Hematopoietic multipotent progenitor cell treated with erythropoietin and hydrocortisone succinate and interleukin-3 and kit ligand, for 15 days (in vitro differentiated cells): ENCODE measurements at regions not wholly inside any gene's neighbourhood (a gene's known extent, or its start where the extent isn't known, plus 50 kb on each side); places are given as distances from the start of the nearest gene placed in this dataset.
"Not testable (repeated sequence)": the region's sequence is repeated elsewhere in the genome, so short reads cannot be mapped to it uniquely, and the experiment has no call there.

Experiments
- DNase-seq: peaks from one replicate; pipeline ENCODE4 v3.0.0-alpha.2; 2015; ENCODE audit warnings: low spot score

- no peak for DNase-seq
These were observed 569.8 kb upstream of the ADAMTS16 start for GRCh38 chr5:4570047-4570995.

GRCh38 chr5:4571248-4571948 lies 568.7 kb upstream of the ADAMTS16 start:
- no peak for DNase-seq

DNA sequence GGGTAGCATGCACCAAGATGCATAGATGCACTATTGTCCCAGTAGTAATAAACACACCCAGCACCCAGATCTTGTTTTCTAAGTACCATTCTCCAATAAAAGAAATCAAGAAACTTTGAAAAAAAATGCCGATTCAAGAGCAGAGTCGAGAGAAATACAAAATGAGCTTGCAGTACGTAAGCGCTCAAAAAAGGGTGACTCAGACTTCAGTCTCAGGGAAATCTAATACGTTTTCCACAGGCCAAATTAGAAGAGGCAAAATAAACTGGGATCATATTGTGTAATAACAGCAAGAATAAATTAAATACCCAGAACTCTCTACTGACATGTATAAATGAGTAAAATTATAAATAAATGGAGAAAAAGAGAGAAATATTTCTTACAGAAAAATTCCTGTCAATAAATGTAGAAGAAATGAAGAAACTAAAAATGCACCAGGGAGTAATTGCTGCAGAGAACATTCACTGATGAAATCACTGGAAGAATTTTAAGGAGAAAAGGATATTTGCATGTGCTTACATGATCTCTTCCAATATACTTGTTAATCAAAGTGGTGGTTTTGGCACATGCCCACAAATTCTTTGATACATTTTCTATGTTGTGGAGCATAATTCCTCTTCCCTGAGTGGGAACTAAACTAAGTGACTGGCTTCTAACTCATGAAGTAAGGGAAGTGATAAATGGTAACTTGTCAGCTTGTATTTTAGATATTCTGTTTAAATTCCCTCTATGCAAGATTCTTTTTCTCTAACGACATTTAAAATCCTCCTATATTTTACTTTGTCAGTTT lies 567.6 kb upstream of the ADAMTS16 start:
- no peak for DNase-seq

DNA sequence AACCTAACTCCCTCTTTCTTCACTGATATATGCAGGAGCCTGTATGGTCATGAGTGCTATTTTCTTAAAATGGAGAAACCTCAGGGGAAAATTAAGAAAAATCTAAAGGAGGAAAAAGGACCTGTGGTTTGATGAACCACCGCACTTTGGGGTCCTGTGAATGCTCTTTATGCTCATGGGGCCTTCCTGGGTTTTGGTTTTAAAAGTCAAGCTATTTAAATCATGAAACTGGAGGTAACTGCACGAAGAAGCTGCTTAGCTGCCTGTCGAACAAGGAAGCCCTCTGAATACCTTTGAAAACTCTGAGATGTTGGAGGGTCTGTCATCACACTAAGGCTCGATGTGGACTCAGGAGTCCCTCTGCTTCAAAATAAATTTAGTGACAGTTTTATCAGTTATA lies 564.5 kb upstream of the ADAMTS16 start:
- no peak for DNase-seq

DNA sequence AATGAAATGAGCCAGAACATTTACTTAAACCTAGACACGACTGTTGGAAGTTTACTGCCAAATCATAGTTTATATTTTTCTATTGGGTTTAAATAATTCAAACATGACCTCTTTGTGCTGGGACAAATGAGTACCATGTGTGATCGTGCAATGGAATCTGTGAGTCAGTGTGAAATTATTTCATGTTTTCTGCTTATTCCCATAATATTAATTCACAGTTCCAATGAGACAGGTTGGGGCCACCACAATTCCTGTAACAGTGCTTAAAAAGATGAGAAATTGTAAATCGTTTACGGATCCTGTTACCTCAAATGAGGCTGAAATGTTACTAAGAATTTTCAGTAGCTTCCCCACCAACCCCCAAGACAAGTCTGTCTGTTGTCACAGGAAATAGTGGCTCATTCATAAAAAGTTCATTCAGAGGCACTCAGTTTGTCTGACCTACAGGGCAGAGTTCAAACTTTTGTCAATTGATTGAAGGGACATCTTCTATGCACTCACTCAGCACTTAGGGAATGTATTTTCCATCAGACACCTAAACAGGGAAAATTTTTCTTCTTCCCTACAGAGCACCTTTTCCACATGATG lies 563.9 kb upstream of the ADAMTS16 start:
- no peak for DNase-seq

DNA sequence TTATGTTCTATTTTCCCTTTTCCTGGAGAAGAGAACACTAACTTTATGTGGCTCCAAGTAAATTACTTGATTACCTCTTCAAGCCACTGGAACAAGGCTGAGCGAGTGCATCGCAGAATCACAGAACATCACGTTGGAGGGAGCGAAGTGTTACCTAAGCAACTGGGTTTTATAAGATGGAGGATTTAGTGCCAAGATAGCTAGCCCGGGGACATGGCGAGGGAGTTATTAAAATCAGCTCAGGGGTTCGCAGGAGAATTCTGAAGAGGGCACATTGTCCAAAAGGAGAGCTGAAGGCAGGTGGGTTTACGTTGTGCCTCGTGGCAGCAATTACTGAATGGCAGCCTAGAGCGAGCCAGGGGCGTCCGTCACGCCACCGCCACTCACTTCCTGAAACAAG lies 563.2 kb upstream of the ADAMTS16 start:
- no peak for DNase-seq

- DNase-seq: no peak
These were observed 560.5 kb upstream of the ADAMTS16 start for GRCh38 chr5:4579679-4580078.

DNA sequence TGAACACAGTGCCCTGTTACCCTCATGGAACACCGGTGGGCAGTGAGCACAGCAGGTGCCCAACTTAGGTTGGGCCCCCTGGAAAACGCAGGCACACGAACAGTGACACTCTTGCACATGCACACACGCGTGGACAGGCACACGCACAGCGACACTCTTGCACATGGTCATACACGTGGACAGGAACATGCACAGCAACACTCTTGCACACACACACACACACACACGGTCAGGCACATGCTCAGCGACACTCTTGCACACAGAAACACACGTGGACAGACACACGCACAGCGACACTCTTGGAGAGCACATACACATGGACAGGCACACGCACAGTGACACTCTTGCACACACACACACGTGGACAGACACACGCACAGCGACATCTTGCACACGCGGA lies 559.4 kb upstream of the ADAMTS16 start:
- no peak for DNase-seq

GRCh38 chr5:4581289-4581688 lies 558.8 kb upstream of the ADAMTS16 start:
- DNase-seq: no peak

DNA sequence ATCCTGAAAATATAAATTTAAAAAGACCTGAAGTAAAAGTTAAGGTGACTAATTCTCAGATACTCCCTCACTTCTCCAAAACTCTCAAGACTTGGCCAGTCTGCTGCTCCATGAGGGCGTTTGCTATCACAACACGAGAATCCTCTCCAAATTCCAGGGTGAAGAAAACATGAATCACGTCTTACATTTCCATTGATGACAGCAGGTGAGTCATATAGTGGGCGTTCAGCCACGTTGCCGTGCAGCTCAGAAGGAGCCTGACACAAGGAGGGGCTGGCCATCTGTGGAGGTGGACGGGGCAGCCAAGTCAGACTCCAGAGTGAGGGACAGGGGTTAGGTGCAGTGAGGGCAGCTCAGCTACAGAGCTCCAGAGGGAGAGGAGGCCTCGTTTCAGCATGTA lies 555.1 kb upstream of the ADAMTS16 start:
- no peak for DNase-seq

- DNase-seq: no peak
These were observed 526.7 kb upstream of the ADAMTS16 start for GRCh38 chr5:4613440-4613839.

- no peak for DNase-seq
These were observed 526.0 kb upstream of the ADAMTS16 start for GRCh38 chr5:4614088-4614487.

GRCh38 chr5:4615369-4615768 lies 524.8 kb upstream of the ADAMTS16 start:
- not testable (repeated sequence) for DNase-seq

DNA sequence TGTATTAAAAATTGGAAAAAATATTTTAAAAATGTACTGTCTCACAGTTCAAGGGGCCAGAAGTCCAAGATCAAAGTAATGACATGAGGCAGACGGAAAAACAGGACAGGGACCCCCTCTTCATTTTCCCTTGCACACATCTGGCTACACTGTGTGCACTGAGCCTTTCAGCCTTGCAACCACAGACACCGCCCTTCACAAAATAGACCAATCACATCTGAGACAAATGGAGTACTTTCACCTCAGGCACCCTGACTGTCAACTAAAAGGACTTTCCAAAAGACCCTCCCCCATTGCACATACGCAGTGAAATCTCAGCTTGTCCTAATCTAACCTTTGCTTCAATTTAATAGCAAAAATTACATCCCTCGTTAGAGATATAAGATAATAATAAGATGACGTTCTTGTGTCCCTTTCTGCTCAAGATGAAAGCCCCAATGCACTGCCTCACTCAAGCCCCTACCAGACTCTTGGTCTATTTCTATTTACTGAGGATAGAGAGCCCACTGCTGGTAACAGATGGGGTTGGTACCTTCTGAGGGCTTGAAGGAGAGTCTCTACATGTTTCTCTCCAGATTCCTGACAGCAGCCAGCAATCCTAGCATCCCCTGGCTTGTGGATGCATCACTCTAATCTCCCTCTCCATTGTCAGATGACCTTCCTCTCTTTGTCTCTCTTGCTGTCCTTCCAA lies 514.8 kb upstream of the ADAMTS16 start:
- no peak for DNase-seq

DNA sequence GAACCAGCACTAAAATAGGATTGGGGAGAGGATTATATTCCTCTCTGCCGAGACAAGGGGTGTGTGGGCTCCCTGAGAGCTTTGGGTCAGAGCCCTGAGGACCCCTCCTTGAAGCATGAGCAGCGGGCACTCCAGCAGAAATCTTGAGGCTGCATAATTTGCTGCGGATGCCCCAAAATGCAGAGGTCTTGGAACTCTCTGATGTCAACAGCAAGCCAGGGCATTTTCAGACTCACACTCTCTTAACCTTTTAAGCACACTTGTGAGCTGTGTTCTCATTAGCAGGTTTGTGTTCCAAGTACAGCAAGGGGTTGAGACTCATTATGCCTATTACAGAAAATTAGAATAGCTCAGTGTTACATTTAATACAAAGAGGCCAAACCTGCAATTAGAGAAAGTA lies 513.0 kb upstream of the ADAMTS16 start:
- DNase-seq: no peak

- no peak for DNase-seq
These were observed 512.2 kb upstream of the ADAMTS16 start for GRCh38 chr5:4627929-4628328.

DNA sequence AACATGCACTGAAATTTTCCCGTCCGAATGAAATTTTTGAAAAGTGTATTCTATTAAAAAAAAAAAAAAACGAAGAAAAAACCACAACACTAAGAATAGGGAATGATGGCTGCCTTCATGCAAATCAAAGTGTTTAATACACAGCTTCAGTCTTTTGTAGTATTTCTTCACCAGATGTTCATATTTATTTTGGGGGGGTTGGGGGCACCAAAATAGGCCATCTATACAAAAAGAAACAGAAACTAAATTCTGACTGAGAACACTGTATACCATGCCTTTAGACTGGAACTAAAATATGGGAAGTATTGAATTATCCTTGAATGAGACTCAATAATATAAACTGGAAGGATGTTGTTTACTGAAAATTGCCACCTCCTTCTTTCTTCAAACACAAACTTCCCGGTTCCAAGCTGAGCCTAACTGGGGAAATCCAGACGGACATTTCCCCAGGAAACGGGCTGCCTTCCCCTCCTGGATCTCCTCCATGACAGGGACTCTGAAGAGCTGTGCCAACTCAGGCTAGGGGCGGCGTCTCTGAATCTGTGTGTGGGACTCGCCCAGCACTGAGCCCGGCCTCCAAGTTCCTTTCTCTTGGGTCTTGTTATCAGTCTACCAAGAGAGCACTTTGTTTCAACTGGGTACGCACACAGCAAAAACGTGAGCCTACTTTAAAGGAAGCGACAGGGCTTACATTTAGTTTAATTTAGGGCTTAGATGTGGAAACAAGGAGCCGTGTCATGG lies 511.3 kb upstream of the ADAMTS16 start:
- DNase-seq: no peak

GRCh38 chr5:4630031-4630430 lies 510.1 kb upstream of the ADAMTS16 start:
- DNase-seq: no peak

DNA sequence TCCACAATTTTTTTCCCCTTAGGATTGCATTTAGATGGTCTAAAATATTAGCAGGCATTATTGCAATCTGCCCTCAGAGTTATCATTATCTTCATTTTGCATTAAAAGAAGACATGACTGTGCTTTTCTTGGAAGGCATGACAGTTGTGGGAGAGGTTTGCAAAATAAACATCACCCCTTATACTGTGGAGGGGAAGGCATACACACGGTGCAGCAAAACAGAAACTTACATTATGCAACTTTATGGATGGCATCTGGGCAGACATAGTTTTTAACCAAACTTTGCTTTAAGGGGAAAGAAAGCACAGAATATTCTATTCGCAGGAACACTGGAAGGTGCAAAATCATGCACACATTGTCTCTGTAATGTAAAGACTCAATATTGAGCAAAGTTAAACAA lies 505.8 kb upstream of the ADAMTS16 start:
- no peak for DNase-seq

DNA sequence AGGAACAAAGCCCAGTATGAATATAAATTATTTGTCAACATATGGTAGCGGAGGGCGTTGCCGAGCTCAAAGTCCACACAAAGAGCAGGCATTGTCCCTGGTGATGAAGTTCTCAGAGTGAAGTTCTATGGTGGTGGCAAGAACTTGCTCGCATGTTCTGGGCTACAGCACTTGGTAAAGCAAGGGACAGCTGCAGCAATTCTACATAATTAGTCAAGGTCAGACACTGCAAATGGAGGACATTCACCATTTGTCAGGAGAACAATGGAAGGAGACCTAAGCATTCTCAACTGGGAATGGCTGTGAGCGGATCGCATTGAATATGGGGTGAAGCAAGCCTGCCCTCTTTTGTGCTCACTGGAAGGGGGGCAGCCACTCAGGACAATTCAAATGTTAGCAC lies 503.8 kb upstream of the ADAMTS16 start:
- DNase-seq: no peak

DNA sequence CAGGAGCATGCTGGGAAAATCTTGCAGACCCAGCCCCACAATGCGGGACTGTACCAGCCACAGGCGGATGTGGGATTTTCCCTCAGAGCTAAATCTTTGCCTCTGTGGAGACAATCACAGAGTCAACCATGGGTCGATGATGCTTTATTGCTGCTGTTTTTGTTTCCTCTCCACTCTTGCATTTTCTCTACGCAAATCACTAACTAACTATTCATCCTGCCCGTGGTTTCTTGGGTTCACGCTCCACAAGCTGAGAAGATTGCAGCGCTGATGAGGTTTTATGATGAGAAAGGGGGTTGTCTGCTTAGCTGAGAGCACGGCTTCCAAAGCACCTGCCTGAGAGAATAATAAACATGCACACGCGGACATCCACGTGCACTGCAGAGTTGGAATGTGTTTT lies 500.2 kb upstream of the ADAMTS16 start:
- no peak for DNase-seq
